HepG2 (cell line): ENCODE measurements at regions not wholly inside any gene's neighbourhood (a gene's known extent, or its start where the extent isn't known, plus 50 kb on each side); places are given as distances from the start of the nearest gene placed in this dataset.

Experiments
- ATAC-seq: fragments of 200-7000 bp; cut with Tn5 transposase; 3 replicates; pipeline ENCODE4 v1.9.1; 2020; ENCODE audit warnings: mild to moderate bottlenecking, moderate library complexity
- BruUV-seq: library from RNA; stranded (reverse); fragments of 400-500 nt; replicated peaks from 2 replicates; lab custom pipeline; 2021; lab: Mats Ljungman, UMichigan
- CTCF ChIA-PET: fragments of 300-600 bp; formaldehyde crosslinking; extraction: SDS; loops from one replicate; lab custom pipeline; 2021; ENCODE audit warnings: low total read pairs, inconsistent platforms, low intra/inter-chr PET ratio; lab: Yijun Ruan, JAX
- POLR2A ChIA-PET: fragments of 350-600 bp; sonication (Branson Sonifier 250); formaldehyde crosslinking; loops from one replicate; lab custom pipeline; 2020; ENCODE audit warnings: antibody characterized with exemption, inconsistent platforms; lab: Yijun Ruan, JAX
- DNase-seq: peaks from one replicate; pipeline ENCODE4 v3.0.0-alpha.2; 2015; ENCODE audit warnings: low spot score
- FAIRE-seq: peaks from 3 replicates; lab custom pipeline; 2011; peaks lifted over from hg19 to GRCh38; lab: Jason Lieb, UNC
- H2AFZ ChIP-seq: one replicate; pipeline ENCODE4 v1.6.1; 2011; ENCODE audit warnings: low read length, inconsistent platforms
- H3K27ac ChIP-seq: fragments of 300-600 bp; 3 replicates; pipeline ENCODE4 v1.8.0; 2011; ENCODE audit warnings: mixed run types, mild to moderate bottlenecking, mixed read lengths, low read length, inconsistent platforms; ENCODE audit not compliant: insufficient read depth; ENCODE audit errors: extremely low read length
- H3K27me3 ChIP-seq, 2 experiments: fragments of 200-600 bp in 1 of 2; 2 replicates in 1 of 2; 3 replicates in 1 of 2; pipeline versions ENCODE4 v1.6.0 to v1.8.0; 2011; ENCODE audit warnings: low read length in 2 of 2, mild to moderate bottlenecking in 2 of 2, moderate library complexity in 2 of 2, inconsistent platforms in 1 of 2; ENCODE audit not compliant: insufficient read depth in 2 of 2, control insufficient read depth in 1 of 2
- H3K36me3 ChIP-seq, 2 experiments: fragments of 200-600 bp in 1 of 2; replicated peaks in 1 of 2; 2 replicates in 1 of 2; 3 replicates in 1 of 2; pipeline versions ENCODE4 v1.5.1 to v1.8.0; 2011; ENCODE audit warnings: low read length in 2 of 2, inconsistent platforms in 1 of 2; ENCODE audit not compliant: insufficient read depth in 2 of 2, control insufficient read depth in 1 of 2
- H3K4me1 ChIP-seq: 2 replicates; pipeline ENCODE4 v1.5.1; 2012; ENCODE audit warnings: low read length, inconsistent platforms; ENCODE audit not compliant: insufficient read depth
- H3K4me2 ChIP-seq: 2 replicates; pipeline ENCODE4 v1.6.0; 2011; ENCODE audit warnings: low read depth, low read length, inconsistent platforms
- H3K4me3 ChIP-seq, 3 experiments: fragments of 200-600 bp in 1 of 3; sonication (generic), shearing (Covaris generic) in 1 of 3; replicated peaks in 1 of 3; 2 replicates each; pipeline ENCODE4 v1.5.1; 2011 to 2016; ENCODE audit warnings: low read length in 3 of 3, inconsistent platforms in 2 of 3, low read depth in 2 of 3, mild to moderate bottlenecking in 2 of 3, control low read depth in 1 of 3, mixed read lengths in 1 of 3; ENCODE audit not compliant: insufficient read depth in 1 of 3
- H3K79me2 ChIP-seq: one replicate; pipeline ENCODE4 v1.6.1; 2011; ENCODE audit warnings: low read length, inconsistent platforms; ENCODE audit not compliant: insufficient read depth
- H3K9ac ChIP-seq: 2 replicates; pipeline ENCODE4 v1.6.0; 2011; ENCODE audit warnings: mild to moderate bottlenecking, low read depth, low read length, inconsistent platforms; ENCODE audit not compliant: insufficient read depth
- H3K9me3 ChIP-seq: 2 replicates; pipeline ENCODE4 v1.5.1; 2012; ENCODE audit warnings: mild to moderate bottlenecking, low read length
- H4K20me1 ChIP-seq: 2 replicates; pipeline ENCODE4 v1.6.0; 2011; ENCODE audit warnings: inconsistent platforms, mild to moderate bottlenecking, low read length, moderate library complexity; ENCODE audit not compliant: insufficient read depth
- AKAP8 ChIP-seq: sonication (generic); formaldehyde crosslinking; IDR thresholded peaks from 2 replicates; pipeline ENCODE4 v1.5.1; 2020; ENCODE audit warnings: mild to moderate bottlenecking, missing genetic modification reagents
- FOSL2 ChIP-seq: sonication (generic); formaldehyde crosslinking; IDR thresholded peaks from 2 replicates; pipeline ENCODE4 v1.4.0; 2020; ENCODE audit warnings: missing genetic modification reagents
- HINFP ChIP-seq: sonication (generic); formaldehyde crosslinking; IDR thresholded peaks from 2 replicates; pipeline ENCODE4 v1.4.0; 2020; ENCODE audit warnings: low read depth, mild to moderate bottlenecking, missing genetic modification reagents
- HNRNPL ChIP-seq: fragments of 200-400 bp; formaldehyde crosslinking; IDR thresholded peaks from 2 replicates; pipeline ENCODE4 v1.6.1; 2017; ENCODE audit warnings: mild to moderate bottlenecking, low read depth, low read length
- JUN ChIP-seq: sonication (generic); formaldehyde crosslinking; IDR thresholded peaks from 2 replicates; pipeline ENCODE4 v1.4.0; 2020; ENCODE audit warnings: mild to moderate bottlenecking, missing genetic modification reagents
- NBN ChIP-seq: fragments of 450-650 bp; conservative IDR thresholded peaks from 2 replicates; pipeline ENCODE4 v1.6.1; 2017
- NFE2L2 ChIP-seq: fragments of 150-350 bp; IDR thresholded peaks from 2 replicates; pipeline ENCODE4 v1.6.1; 2014; ENCODE audit warnings: low read length
- NR1H2 ChIP-seq: sonication (generic); formaldehyde crosslinking; IDR thresholded peaks from 2 replicates; pipeline ENCODE4 v1.8.1; 2022; ENCODE audit warnings: low read depth, missing genetic modification reagents, borderline replicate concordance
- STAT5B ChIP-seq: sonication (generic); formaldehyde crosslinking; IDR thresholded peaks from 2 replicates; pipeline ENCODE4 v1.4.0; 2020; ENCODE audit warnings: missing genetic modification reagents
- ZBTB3 ChIP-seq: sonication (generic); formaldehyde crosslinking; IDR thresholded peaks from 2 replicates; pipeline ENCODE4 v1.4.0; 2020; ENCODE audit warnings: low read depth, mild to moderate bottlenecking, moderate library complexity, missing genetic modification reagents, borderline replicate concordance
- ZNF317 ChIP-seq: sonication (generic); formaldehyde crosslinking; IDR thresholded peaks from 2 replicates; pipeline ENCODE4 v1.5.0; 2020; ENCODE audit warnings: mild to moderate bottlenecking, missing genetic modification reagents
- ZNF552 ChIP-seq: sonication (generic); formaldehyde crosslinking; IDR thresholded peaks from 2 replicates; pipeline ENCODE4 v1.9.0; 2022; ENCODE audit warnings: missing genetic modification reagents, mild to moderate bottlenecking, borderline replicate concordance
- ZNF570 ChIP-seq: sonication (generic); formaldehyde crosslinking; IDR thresholded peaks from 2 replicates; pipeline ENCODE4 v1.4.0; 2020; ENCODE audit warnings: mild to moderate bottlenecking, missing genetic modification reagents, borderline replicate concordance
- ZNF619 ChIP-seq: sonication (generic); formaldehyde crosslinking; IDR thresholded peaks from 2 replicates; pipeline ENCODE4 v1.4.0; 2020; ENCODE audit warnings: mild to moderate bottlenecking, missing genetic modification reagents
- ZSCAN20 ChIP-seq: sonication (generic); formaldehyde crosslinking; IDR thresholded peaks from 2 replicates; pipeline ENCODE4 v1.4.0; 2020; ENCODE audit warnings: missing genetic modification reagents, mild to moderate bottlenecking, borderline replicate concordance
- WGBS: methylation state at CpG from one replicate; pipeline ENCODE4 v1.1.6; 2017; ENCODE audit warnings: low lambda C conversion rate; 5-methylcytosine and 5-hydroxymethylcytosine counted together
- in situ Hi-C: cut with HindIII; loops from 2 replicates; pipeline ENCODE4 v1.10.0; 2017; ENCODE audit warnings: low pct_unique_long_range_greater_than_20kb; ENCODE audit not compliant: extremely low pct_ligation_motif_present
- intact Hi-C: fragments of 100-400 bp; cut with micrococcal nuclease; formaldehyde crosslinking; loops from one replicate; pipeline ENCODE4 v1.10.0; 2022; ENCODE audit not compliant: unreplicated experiment
- TF ChIP-seq, protein P1 (sequence below): sonication (generic); formaldehyde crosslinking; IDR thresholded peaks from 2 replicates; pipeline ENCODE4 v1.5.1; 2020; ENCODE audit warnings: mild to moderate bottlenecking, missing genetic modification reagents, moderate library complexity
- TF ChIP-seq, protein P2 (sequence below): sonication (generic); formaldehyde crosslinking; IDR thresholded peaks from 2 replicates; pipeline ENCODE4 v1.5.0; 2020; ENCODE audit warnings: missing genetic modification reagents
- TF ChIP-seq, protein P3 (sequence below): sonication (generic); formaldehyde crosslinking; IDR thresholded peaks from 2 replicates; pipeline ENCODE4 v1.4.0; 2020; ENCODE audit warnings: mild to moderate bottlenecking, missing genetic modification reagents

DNA sequence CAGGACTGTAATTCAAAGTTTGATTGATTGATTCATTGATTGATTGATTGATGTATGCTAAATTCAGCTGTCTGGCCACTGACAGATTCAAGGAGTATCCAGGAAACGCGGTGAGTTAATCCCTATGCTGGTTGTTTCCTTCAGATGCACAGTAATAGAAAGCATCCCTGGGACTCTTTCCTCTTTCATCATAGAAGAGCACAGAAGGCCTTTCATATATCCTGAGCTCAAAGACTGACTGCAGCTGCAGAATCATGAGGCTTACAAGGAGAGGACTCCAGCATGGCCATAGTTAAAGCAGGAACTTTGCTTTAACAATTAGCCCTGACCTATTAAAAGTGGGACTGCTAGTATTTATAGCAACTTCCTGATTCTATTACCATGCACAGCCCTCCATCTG lies 187.7 kb upstream of the TMTC1 start (continued):
- no peak for TF ChIP-seq ZSCAN20 (CRISPR knock-in tag)

DNA sequence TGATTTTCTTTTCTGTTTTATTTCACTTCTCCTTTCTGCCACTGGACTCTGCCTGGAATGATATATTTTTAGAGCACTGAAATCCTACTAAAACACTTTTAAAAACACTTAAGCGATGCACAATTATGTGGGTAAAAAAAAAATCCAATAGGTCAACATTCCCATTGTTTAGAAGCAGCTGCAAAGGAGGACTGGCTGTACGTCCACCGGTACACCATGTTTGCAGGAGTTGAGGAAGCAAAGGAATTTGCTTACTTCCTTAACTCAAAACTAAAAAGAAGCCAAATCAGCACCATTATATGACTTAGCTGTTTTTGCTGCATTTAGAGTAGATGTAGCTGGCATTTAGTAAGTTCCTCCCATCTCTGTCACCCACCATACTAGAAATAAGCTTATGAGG lies 186.8 kb upstream of the TMTC1 start:
- FAIRE-seq (no peak), ATAC-seq (no peak), DNase-seq (no peak)
- no peaks in the 10 kb centered on the region for H3K4me1 ChIP-seq
- TF ChIP-seq ZNF552 (CRISPR knock-in tag) (no peak), NFE2L2 (no peak), HNRNPL (no peak), NBN (no peak), HINFP (CRISPR knock-in tag) (no peak), AKAP8 (CRISPR knock-in tag) (no peak), ZNF619 (no peak), ZBTB3 (CRISPR knock-in tag) (no peak), ZNF570 (CRISPR knock-in tag) (no peak), ZNF317 (no peak), STAT5B (no peak), NR1H2 (no peak), FOSL2 (CRISPR knock-in tag) (no peak), JUN (CRISPR knock-in tag) (no peak)
- TF ChIP-seq, protein P1, sequence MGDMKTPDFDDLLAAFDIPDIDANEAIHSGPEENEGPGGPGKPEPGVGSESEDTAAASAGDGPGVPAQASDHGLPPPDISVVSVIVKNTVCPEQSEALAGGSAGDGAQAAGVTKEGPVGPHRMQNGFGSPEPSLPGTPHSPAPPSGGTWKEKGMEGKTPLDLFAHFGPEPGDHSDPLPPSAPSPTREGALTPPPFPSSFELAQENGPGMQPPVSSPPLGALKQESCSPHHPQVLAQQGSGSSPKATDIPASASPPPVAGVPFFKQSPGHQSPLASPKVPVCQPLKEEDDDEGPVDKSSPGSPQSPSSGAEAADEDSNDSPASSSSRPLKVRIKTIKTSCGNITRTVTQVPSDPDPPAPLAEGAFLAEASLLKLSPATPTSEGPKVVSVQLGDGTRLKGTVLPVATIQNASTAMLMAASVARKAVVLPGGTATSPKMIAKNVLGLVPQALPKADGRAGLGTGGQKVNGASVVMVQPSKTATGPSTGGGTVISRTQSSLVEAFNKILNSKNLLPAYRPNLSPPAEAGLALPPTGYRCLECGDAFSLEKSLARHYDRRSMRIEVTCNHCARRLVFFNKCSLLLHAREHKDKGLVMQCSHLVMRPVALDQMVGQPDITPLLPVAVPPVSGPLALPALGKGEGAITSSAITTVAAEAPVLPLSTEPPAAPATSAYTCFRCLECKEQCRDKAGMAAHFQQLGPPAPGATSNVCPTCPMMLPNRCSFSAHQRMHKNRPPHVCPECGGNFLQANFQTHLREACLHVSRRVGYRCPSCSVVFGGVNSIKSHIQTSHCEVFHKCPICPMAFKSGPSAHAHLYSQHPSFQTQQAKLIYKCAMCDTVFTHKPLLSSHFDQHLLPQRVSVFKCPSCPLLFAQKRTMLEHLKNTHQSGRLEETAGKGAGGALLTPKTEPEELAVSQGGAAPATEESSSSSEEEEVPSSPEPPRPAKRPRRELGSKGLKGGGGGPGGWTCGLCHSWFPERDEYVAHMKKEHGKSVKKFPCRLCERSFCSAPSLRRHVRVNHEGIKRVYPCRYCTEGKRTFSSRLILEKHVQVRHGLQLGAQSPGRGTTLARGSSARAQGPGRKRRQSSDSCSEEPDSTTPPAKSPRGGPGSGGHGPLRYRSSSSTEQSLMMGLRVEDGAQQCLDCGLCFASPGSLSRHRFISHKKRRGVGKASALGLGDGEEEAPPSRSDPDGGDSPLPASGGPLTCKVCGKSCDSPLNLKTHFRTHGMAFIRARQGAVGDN (CRISPR knock-in tag): no peak
- TF ChIP-seq, protein P2, sequence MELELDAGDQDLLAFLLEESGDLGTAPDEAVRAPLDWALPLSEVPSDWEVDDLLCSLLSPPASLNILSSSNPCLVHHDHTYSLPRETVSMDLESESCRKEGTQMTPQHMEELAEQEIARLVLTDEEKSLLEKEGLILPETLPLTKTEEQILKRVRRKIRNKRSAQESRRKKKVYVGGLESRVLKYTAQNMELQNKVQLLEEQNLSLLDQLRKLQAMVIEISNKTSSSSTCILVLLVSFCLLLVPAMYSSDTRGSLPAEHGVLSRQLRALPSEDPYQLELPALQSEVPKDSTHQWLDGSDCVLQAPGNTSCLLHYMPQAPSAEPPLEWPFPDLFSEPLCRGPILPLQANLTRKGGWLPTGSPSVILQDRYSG (CRISPR knock-in tag): no peak
- TF ChIP-seq, protein P3, sequence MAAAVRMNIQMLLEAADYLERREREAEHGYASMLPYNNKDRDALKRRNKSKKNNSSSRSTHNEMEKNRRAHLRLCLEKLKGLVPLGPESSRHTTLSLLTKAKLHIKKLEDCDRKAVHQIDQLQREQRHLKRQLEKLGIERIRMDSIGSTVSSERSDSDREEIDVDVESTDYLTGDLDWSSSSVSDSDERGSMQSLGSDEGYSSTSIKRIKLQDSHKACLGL (CRISPR knock-in tag): no peak
- H3K36me3 ChIP-seq: no peaks in the 10 kb centered on the region
- CTCF ChIA-PET: no interaction called here
- in situ Hi-C loops (no loop called here), intact Hi-C loops (no loop called here)
- H3K4me2 ChIP-seq: no peak overlapping the region
- no peak overlapping the region for H3K9ac ChIP-seq
- no peak overlapping the region for H2AFZ ChIP-seq
- WGBS: 51% methylated on average over 3 of the region's 3 CpGs
- H3K27ac ChIP-seq: no peak overlapping the region
- H3K79me2 ChIP-seq: no peaks in the 10 kb centered on the region
- no peak overlapping the region for H3K4me3 ChIP-seq
- POLR2A ChIA-PET: no interaction called here
- no peaks in the 10 kb centered on the region for H4K20me1 ChIP-seq
- BruUV-seq: no TSS peak
- H3K9me3 ChIP-seq: no peaks in the 10 kb centered on the region
- H3K27me3 ChIP-seq: no peaks in the 10 kb centered on the region
